NCI-H187 (cell line): ENCODE measurements at regions not wholly inside any gene's neighbourhood (a gene's known extent, or its start where the extent isn't known, plus 50 kb on each side); places are given as distances from the start of the nearest gene placed in this dataset.
"Not testable (repeated sequence)": the region's sequence is repeated elsewhere in the genome, so short reads cannot be mapped to it uniquely, and the experiment has no call there.

ENCODE experiments used
- DNase-seq, 2 experiments: peaks; one replicate each; lab custom pipeline; 2025; lab: John Stamatoyannopoulos, UW

DNA sequence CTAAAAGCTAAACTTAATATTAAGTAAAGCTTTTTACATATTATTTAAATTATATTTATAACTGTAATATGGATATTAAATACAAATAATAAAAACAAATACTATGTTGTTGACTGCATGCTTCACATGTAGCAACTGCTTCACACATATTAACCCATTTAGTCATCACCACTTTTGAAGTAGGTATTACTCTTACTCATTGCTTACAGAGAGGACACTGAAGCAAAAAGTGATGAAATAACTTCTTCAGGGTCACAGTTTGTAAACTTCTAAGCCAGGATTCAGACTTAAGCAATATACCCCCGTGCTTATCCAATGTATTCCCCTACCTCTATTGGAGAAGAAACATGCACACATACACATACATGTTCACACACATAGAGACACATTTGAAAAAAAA is 166.6 kb downstream of the DKK2 start:
- DNase-seq = no peak

GRCh38 chr4:106868381-106869035 is 167.6 kb downstream of the DKK2 start:
- DNase-seq = no peak

GRCh38 chr4:106864231-106864630 is 171.9 kb downstream of the DKK2 start:
- DNase-seq = no peak

DNA sequence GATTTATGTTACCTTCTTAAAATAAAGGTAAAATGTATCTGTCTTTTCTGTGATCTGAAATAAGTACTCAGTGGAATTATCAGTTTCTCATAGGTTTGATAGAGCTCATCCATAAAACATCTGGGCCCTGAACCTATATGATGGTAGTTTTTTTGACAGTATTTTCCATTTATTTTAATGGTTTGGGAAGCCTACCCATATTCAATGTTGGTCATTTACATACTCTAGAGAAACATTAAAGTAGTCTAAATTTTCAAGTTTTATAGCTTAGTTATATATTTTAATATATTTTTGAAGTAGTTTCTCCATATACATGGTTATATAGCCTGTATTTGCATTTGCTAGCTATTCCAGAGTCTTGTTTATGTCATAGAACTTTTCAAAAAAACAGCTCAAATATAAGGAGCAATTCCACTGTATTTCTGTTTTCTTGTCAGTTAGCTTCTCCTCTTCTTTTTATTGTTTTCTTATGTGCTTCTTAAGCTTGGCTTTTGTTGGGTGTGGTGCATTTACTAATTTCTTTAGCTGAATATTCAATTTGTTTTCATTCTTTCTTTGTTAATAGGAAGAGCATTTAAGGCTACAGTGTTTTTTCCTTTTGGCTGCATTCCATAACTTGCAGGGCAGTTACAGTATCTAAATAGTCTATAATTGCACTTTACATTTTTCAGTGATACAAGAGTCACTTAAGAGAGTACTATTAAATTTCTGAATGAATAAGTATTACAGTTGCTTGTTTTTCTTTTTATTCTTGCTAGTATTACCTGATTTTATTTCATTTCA is 181.4 kb downstream of the DKK2 start:
- no peak for DNase-seq

- no peak for DNase-seq
These were observed 183.7 kb downstream of the DKK2 start for GRCh38 chr4:106852426-106852825.

- no peak for DNase-seq
These were observed 184.4 kb downstream of the DKK2 start for GRCh38 chr4:106851726-106852125.

DNA sequence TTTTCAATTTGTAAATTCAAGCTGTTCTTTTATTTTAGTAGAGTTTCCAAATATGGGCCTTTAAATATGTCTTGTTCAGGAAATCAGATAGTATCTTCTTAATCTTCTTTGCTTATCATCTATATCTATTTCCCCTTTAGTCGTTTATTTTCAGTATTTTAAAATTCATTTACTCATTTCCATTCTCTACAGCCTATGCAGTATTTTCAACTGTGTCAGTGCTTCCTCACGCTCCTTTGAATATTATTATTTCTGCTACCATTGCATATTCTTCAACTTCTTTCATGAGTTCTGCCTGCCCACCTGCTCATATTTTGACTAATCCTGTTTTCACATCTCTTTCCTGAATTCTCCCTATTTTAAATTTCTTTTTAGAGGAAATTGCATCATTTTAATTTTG is 185.4 kb downstream of the DKK2 start:
- no peak for DNase-seq

GRCh38 chr4:106835919-106836318 is 200.2 kb downstream of the DKK2 start:
- no peak for DNase-seq

- DNase-seq = no peak
These were observed 205.2 kb downstream of the DKK2 start for GRCh38 chr4:106830879-106831278.

GRCh38 chr4:106818764-106819163 is 217.3 kb downstream of the DKK2 start:
- DNase-seq = no peak

GRCh38 chr4:106816496-106816895 is 219.6 kb downstream of the DKK2 start:
- no peak for DNase-seq

GRCh38 chr4:106810122-106810521 is 226.0 kb downstream of the DKK2 start:
- DNase-seq = no peak

GRCh38 chr4:106809076-106809475 is 227.0 kb downstream of the DKK2 start:
- no peak for DNase-seq

DNA sequence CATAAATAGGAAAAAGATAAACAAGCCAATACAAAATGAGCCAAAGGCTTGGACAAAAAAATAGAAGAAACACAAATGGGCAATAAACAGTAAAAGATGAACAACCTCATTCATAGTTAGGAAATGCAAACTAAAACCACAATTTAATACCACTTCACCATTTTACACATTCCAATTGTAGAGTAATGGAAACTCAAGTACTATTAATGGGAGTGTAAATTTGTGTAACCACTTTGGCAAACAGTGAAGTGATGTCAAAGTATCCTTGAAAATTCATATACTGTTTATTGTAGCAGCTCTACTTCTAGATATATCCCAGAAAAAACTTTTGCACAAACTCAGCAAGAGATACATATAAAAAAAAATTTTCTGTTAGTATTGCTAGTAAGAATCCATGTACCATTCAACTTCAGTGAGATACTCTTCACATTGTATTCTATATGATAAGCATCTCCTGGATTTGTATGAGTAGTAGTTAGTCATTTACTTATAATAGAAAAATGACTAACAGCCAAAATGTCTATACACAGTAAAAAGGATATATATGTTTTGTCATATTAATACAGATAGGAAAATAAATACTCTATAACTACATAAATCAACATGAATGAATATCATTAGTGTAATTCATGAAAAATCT is 229.8 kb downstream of the DKK2 start:
- no peak for DNase-seq

- DNase-seq = no peak
These were observed 233.0 kb downstream of the DKK2 start for GRCh38 chr4:106803083-106803482.

- DNase-seq = no peak
These were observed 234.7 kb downstream of the DKK2 start for GRCh38 chr4:106801386-106801785.

- no peak for DNase-seq
These were observed 239.2 kb downstream of the DKK2 start for GRCh38 chr4:106796876-106797275.

GRCh38 chr4:106795326-106795725 is 240.8 kb downstream of the DKK2 start:
- DNase-seq = no peak

DNA sequence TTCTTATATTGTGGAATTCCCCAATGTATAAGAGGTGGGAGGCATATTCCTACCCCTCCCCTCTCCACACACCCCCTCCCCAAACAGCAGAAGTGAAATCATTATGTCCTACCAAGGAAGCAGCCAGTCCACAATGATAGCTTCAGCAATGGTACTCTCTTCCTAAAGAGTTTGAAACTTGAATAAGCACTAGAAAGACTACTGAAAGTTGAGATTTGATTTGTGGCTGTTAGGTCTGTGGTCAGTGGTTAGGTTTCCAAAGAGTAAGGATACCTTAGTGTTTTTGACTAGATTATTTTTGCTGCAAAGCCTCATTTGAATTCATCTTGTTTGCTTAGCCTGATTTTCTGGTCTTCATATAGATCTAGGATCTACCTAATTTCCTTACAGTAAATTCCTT is 242.2 kb downstream of the DKK2 start:
- no peak for DNase-seq

GRCh38 chr4:106775636-106776035 is 260.5 kb downstream of the DKK2 start:
- no peak for DNase-seq

DNA sequence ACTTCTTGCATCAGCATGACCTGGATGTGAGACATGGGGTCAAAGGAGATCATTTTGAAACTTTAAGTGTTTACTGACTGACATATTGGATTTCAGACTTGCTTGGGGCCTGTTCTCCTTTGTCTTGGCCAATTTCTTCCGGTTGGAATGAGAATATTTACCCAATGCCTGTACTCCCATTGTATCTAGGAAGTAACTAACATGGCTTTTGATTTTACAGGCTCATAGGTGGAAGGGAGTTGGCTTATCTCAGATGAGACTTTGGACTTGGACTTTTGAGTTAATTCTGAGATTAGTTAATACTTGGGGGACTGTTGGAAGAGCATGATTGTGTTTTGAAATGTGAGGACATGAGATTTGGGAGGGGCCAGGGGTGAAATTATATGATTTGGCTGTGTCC is 262.1 kb downstream of the DKK2 start:
- DNase-seq = not testable (repeated sequence)

GRCh38 chr4:106773076-106773905 is 262.8 kb downstream of the DKK2 start:
- no peak for DNase-seq
